22Rv1 (cell line): ENCODE measurements at regions not wholly inside any gene's neighbourhood (a gene's known extent, or its start where the extent isn't known, plus 50 kb on each side); places are given as distances from the start of the nearest gene placed in this dataset.

Experiments used
- H3K27ac ChIP-seq: fragments of 450-650 bp; 2 replicates; pipeline ENCODE4 v1.5.1; 2017
- CTCF ChIP-seq: fragments of 450-650 bp; IDR thresholded peaks from 2 replicates; pipeline ENCODE4 v1.5.1; 2017; ENCODE audit warnings: mild to moderate bottlenecking
- ZFX ChIP-seq: fragments of 450-650 bp; IDR thresholded peaks from 2 replicates; pipeline ENCODE4 v1.6.1; 2017; ENCODE audit warnings: antibody characterized with exemption, borderline replicate concordance

- TF ChIP-seq CTCF: peak; percentile 84
- TF ChIP-seq ZFX: no peak
- no peak overlapping the region for H3K27ac ChIP-seq
Measured at GRCh38 chr4:55184600-55185523, 59.5 kb upstream of the KDR start.

- TF ChIP-seq CTCF (no peak), ZFX (no peak)
- H3K27ac ChIP-seq: no peak overlapping the region
Measured at GRCh38 chr4:55186123-55186522, 60.7 kb upstream of the KDR start.

- no peak for TF ChIP-seq CTCF
- TF ChIP-seq ZFX: no peak
- no peak overlapping the region for H3K27ac ChIP-seq
Measured at GRCh38 chr4:55186700-55187099, 61.3 kb upstream of the KDR start.

- TF ChIP-seq CTCF (no peak), ZFX (no peak)
- H3K27ac ChIP-seq: no peak overlapping the region
Measured at GRCh38 chr4:55214172-55214571, 88.8 kb upstream of the KDR start.

- H3K27ac ChIP-seq: no peak overlapping the region
- no peak for TF ChIP-seq CTCF
- no peak for TF ChIP-seq ZFX
Measured at GRCh38 chr4:55215087-55215486, 89.7 kb upstream of the KDR start.

- H3K27ac ChIP-seq: no peak overlapping the region
- TF ChIP-seq ZFX (no peak), CTCF (no peak)
Measured at GRCh38 chr4:55216863-55217635, 91.7 kb upstream of the KDR start.

GRCh38 chr4:55218041-55218440 is 92.6 kb upstream of the KDR start:
- no peak overlapping the region for H3K27ac ChIP-seq
- no peak for TF ChIP-seq ZFX
- no peak for TF ChIP-seq CTCF
